HS-27A (cell line): ENCODE measurements at regions not wholly inside any gene's neighbourhood (a gene's known extent, or its start where the extent isn't known, plus 50 kb on each side); places are given as distances from the start of the nearest gene placed in this dataset.

Experiments
- DNase-seq: peaks from one replicate; pipeline ENCODE4 v3.0.0-alpha.2; 2012; ENCODE audit warnings: low read depth, missing footprints

- DNase-seq: no peak
Measured at GRCh38 chr12:65597527-65597926, 226.8 kb upstream of the HMGA2 start.

DNA sequence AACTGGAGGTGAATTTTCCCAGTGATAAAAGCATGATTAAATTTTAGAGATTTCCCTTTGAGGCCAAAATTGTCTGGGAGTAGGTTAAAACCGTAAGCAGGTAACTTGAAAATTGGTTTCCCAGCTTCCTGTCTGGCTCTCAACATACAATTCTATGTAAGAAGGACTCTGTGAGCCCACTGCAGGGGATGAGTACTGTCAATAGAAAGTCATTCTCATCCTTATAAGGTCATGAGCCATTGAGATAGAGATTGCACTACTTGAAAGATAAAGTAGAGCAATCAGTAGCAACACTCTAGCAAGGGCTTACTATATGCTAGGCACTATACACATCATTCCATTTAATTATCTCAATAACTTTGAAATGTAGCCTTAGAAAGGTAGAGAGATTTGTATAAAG, 225.6 kb upstream of the HMGA2 start:
- DNase-seq: no peak

GRCh38 chr12:65602253-65602609, 222.1 kb upstream of the HMGA2 start:
- no peak for DNase-seq

DNA sequence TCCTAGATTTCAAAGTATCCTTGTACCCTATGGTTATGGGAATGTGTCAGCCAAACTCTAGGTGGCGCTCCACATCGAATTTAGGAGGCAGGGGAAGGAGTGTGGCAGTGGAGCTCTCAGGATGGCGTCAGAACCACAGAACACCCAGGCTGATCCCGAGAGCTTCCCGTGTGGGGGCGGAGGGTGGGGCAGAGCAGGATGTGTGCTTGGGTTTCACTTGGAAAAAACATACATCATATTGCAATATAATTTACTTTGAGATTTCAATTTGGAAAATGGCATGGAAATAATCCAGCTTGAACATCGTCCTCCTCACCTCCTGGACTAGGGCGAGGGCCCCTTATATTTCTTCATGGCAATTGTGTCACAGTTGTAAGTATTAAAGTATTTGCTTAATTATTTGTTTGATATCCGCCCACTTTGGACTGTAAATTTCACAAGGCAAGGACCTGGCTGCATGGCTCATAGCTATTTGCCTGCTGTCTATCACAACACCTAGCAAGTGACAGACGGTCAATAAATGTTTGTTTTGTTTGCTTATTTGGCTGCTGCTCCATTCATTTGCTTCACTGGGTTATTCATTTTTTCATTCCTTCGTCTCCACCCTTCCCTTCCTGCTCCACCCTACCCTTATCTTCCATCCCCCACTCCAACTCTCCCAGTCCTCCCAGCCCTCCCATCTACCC, 221.5 kb upstream of the HMGA2 start:
- peak; percentile 81 for DNase-seq

DNA sequence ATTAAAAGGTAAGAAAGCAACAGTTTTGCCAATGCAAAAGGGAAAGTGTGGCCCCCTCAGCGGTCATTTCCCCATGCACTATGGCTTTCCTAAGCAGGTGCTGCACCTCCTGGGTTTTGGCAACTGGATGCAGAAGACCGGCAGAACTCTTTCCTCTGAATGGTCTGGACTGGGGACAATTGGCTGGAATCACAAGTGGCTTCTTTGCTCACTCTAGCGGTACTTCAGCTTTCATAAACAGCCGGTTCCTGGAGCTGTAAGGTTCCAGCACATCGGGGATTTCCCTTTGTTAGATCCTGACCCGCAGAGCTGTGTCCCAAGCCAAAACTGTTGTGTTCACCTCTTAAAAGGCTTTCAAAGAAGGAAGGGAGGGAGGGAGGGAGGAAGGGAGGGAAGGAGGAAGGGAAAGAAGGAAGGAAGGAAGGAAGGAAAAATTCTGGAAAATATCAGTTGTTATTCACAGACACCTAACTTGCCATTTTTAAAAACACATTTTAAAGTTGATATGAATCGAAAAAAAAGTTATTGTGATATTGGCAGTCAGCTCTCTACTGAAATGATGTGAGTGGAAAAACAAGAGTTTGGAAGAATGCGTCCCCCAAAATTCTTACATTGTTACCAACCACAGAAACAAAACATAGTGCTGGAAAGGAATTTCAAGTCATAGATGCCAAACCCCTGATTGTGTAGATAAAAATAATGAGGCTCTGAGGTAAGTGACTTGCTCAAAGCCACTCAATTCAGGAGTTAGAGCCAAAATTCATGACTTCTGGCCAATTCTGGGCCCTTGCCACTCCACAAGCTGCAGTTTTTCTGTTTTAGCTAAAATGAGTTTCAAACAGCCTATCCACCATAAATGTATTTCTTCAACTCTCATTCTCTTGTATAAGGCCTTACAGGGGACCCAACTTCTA, 220.6 kb upstream of the HMGA2 start:
- DNase-seq: peak; percentile 90

GRCh38 chr12:65605019-65605418, 219.3 kb upstream of the HMGA2 start:
- DNase-seq: no peak

GRCh38 chr12:65606008-65606766, 218.1 kb upstream of the HMGA2 start:
- no peak for DNase-seq

DNA sequence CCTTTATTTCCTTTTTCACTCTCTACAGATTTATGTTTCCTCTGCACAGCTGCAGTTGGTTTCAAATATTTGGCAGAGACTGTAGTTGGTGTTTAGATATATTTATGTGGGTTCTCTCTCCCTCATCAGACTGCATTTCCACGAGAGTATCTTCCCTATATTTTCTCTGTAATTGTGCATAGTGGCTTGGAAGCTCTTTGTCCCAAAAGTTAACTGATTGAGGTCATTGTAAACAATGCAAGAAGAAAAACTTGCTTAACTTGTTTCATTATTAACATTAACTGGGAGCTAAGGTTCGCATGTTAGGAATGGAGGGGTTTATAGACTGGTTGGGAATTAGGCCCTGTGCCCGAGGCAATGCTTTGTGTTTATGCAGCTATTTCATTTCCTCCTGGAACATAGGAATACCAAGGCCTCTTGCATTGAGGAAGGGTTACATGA, 216.9 kb upstream of the HMGA2 start:
- no peak for DNase-seq

DNA sequence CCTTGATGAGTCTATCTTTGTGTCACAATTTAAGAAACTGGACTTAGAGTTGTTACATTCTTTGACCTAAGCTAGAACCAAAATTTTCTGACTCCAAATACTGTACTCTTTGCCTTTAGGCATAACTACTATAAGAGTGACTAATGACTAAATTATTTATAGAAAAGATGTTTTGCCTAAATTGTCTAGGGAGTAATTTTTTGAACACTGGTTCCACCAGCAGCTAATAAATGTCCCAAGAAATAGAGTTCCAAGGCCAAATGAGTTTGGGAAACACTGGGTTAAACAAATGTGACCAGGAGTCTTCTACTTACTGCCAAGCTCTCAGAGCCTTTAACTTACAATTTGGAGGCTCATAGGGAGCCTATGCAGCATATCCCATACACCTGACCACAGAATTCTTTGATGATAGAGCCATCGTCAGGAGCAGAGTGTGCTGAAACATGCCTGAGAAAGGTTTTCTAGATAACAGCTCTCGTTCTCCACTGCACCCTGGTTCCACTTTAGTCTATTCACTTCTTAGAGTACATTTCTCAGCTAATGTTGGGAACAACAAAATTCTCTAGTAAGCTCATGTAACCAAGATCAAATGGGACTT, 215.9 kb upstream of the HMGA2 start:
- no peak for DNase-seq

- DNase-seq: peak; percentile 92
Measured at GRCh38 chr12:65609359-65609771, 214.9 kb upstream of the HMGA2 start.

- DNase-seq: no peak
Measured at GRCh38 chr12:65611396-65611795, 212.9 kb upstream of the HMGA2 start.

DNA sequence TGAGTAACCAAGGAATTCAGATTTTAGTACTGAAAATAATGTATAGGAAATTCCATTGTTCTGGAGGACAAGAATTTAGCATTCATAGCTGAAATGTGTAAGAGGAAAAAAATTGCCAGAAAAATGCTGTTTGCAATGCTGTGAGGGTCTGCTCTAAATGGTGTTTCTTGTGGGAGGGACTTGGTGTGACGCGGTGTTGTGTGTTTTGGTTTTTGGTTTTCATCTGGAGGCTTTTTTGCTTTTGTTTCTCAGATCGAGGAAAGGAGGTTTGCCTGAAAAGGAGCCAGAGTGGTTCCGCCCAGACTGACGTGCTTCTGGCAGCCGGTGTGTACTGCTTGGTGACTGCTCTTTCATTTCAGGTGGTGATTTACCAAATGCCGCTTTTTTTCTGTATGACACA, 211.8 kb upstream of the HMGA2 start:
- no peak for DNase-seq

DNA sequence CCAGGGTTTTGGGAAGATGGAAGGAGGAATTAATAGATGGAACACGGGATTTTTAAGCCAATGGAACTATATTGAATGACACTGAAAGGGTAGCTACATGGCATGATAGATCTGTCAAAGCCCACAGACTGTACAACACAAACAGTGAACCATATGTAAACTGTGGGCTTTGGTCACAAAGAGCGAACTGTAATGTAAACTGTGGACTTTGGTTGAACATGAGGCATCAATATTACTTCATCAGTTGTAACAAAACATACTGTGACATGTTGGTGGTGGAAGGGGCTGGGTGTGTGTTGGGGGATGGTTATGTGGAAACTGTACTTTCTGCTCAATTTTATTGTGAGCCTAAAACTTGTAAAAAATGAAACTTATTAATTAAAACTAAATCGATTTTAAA, 210.6 kb upstream of the HMGA2 start:
- no peak for DNase-seq

DNA sequence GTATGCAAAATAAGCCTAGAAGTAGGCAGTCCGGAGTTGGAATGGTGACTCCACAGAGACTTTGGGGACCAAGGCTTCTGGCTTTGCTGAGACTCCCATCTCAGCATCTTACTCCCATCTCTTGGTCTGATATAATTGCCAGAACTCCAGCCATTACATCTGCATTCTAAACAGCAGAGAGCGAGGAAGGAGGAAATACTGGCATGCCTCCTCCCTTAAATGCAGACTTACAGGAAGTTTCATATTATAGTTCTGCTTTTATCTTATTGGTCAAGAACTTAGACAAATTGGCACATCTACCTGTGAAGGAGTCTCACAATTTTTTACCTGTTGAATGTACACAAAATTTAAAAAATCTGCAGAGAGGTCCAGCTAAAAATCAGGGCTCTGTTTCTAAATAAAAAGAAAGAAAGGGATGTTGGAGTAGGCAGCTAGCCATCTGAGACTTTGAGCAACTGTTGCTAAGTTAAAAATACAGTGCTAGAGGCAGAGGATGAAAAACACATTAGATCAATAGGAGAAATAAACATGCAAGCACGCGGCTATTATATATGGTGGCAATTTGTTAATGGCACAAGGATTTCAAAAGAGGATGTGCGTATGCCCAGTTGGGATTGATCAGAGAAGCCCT, 209.9 kb upstream of the HMGA2 start:
- no peak for DNase-seq

DNA sequence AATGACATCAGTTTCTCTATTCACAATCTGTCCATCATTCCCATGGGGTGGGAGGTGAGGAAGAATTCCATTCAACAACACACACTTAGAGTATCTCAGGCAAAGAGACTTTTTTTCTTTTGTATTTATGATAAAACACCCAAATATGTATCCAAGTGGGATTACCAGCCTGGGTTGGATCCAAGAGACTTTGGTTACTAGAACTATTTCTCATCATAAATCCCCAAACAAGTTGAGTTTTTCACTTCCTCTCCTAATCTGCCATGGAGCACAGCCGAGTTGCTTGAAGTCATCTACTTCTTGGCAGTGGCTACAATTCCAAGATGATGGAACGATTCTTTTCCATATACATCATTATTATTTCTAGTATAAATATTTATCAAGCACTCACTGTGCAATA, 209.2 kb upstream of the HMGA2 start:
- peak; percentile 89 for DNase-seq

DNA sequence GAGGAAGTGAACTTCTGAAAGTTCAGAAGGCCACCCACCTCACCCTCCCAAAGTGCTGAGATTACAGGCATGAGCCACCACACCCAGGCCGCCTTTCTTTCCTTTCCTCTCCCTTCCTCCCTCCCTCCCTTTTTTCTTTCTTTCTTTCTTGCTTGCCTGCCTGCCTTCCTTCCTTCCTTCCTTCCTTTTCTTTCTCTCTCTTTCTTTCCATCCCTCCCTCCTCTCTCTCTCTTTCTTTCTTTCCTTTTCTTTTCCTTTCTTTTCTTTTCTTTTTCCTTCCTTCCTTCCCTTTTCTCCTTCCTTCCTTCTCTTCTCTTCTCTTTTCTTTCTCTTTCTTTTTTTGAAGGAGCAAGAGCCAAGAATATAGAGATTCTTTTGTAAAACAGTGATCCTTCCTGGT, 208.3 kb upstream of the HMGA2 start:
- DNase-seq: no peak

GRCh38 chr12:65618588-65618987, 205.7 kb upstream of the HMGA2 start:
- DNase-seq: no peak

DNA sequence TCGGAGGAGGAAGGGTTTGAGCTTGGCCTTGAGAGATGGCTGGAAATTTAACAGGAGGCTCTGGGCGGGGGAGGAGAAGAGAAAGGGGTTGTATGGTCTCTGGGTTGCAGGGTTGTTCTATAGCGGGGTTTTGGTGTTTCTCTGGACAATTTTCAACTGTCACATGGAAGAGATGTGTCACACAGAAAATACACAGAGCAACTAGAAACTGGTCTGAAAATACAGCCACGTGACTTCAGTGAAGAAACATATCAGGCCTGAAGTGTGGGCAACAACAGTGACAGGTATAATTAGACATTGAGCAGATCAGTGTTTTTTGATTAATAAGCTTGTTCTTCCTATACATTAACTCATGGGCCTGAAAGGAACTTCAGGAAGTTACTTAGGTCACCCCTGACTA, 205.3 kb upstream of the HMGA2 start:
- DNase-seq: no peak

GRCh38 chr12:65620046-65620445, 204.2 kb upstream of the HMGA2 start:
- DNase-seq: no peak

DNA sequence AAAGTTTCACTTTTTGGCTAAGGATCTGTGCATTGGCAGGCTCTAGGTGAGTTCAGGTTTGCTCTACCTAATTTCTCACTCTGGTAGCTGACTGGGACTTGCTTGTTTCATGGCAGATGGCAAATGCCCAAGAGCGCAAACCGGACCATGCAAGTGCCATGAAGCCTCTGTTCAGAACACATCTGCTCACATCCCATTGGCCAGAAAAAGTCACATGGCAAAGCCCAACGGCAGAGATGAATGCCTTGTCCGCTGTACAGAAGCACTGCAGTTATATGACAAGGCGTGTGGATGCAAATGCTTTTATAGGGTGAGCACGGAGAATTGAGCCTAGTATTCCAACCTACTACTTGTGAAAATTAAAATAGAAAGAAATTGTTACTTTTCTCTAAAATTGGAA, 202.2 kb upstream of the HMGA2 start:
- DNase-seq: no peak

DNA sequence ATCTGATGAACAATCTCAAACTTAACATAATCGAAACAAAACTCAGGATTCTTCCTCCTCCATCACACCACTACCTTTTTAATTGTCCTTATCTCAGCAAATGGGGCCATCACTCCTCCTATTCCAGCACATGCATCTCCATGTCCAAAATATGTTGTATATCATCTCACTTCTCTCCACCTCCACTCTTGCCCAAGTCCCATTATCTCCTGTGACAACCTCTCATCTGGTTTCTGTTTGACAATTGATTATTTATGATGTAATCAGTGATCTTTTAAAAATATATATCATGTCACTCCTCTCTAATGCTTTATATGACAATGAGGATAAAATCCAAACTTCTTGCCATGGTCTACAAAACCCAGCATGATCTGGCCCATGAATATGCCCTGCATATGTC, 200.8 kb upstream of the HMGA2 start:
- no peak for DNase-seq

GRCh38 chr12:65624554-65625086, 199.7 kb upstream of the HMGA2 start:
- no peak for DNase-seq
